ENCODE measurements at regions not wholly inside any gene's neighbourhood (a gene's known extent, or its start where the extent isn't known, plus 50 kb on each side); places are given as distances from the start of the nearest gene placed in this dataset.

DNA sequence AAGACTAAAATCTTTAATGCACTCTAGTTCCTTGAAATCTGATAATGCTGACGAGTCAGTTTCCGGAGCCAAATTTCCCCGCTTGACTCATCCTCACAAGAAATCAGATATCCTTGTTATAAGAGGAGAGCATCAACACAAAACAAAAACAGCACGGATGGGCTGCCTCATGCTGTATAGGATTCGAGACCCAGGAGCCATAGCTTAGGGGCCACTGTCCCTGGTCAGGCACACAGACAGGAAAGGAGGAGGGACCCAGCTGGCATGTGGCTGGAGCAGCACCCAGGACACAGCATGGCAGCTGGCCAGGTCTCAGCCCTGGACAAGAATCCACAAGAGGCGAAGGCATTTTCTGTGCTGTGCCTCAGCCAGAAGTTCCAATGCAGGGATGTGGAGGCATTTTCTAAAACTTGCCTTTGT, 110.2 kb upstream of the SPATA13 start:
- Histone ChIP-seq H3K27ac (ENCODE audit: low read depth in 1 of 2, low read length in 2 of 2) (no peak overlapping the region), H3K4me2 (replicated peaks; ENCODE audit: extremely low read depth, low read length, poor library complexity, severe bottlenecking) (no peak overlapping the region), H2AFZ (ENCODE audit: insufficient read depth, low read depth, low read length, poor library complexity, severe bottlenecking) (no peak overlapping the region), H3K9ac (ENCODE audit: insufficient read depth, low read length, poor library complexity, severe bottlenecking) (no peak overlapping the region), H3K36me3 (replicated peaks in 1 of 2; ENCODE audit: control insufficient read depth in 1 of 2, insufficient read depth in 2 of 2, low read length in 2 of 2) (no peaks in the 10 kb centered on the region), H3K27me3 (ENCODE audit: control insufficient read depth in 2 of 2, insufficient read depth in 2 of 2, low read length in 2 of 2) (no peaks in the 10 kb centered on the region), H4K20me1 (ENCODE audit: insufficient read depth, low read length) (no peaks in the 10 kb centered on the region), H3K4me1 (ENCODE audit: control insufficient read depth in 1 of 2, insufficient read depth in 2 of 2, low read length in 2 of 2) (no peaks in the 10 kb centered on the region), H3K4me3 (replicated peaks in 1 of 3; ENCODE audit: low read depth in 2 of 3, low read length in 3 of 3) (no peak overlapping the region), H3K9me3 (replicated peaks in 1 of 2; ENCODE audit: control insufficient read depth in 1 of 2, insufficient read depth in 1 of 2, low read length in 2 of 2) (peaks cover 4 to 7% of the 10 kb centered on the region in 2 donors), H3K79me2 (ENCODE audit: insufficient read depth, low read length) (no peaks in the 10 kb centered on the region)
- Mint-ChIP-seq H3K27me3 (ENCODE audit: low read depth in 3 of 3) (peaks cover 0 to 1% (median 0%) of the 10 kb centered on the region in 3 donors), H3K4me3 (no peak overlapping the region), H3K36me3 (no peaks in the 10 kb centered on the region), H3K4me1 (peaks cover 3% of the 10 kb centered on the region), H3K9me3 (peaks cover 3 to 18% (median 11%) of the 10 kb centered on the region in 7 donors), H3K27ac (no peak overlapping the region)
- WGBS (ENCODE audit: insufficient coverage), result 100% methylated on average over 3 of the region's 6 CpGs
- TF ChIP-seq, protein P1, sequence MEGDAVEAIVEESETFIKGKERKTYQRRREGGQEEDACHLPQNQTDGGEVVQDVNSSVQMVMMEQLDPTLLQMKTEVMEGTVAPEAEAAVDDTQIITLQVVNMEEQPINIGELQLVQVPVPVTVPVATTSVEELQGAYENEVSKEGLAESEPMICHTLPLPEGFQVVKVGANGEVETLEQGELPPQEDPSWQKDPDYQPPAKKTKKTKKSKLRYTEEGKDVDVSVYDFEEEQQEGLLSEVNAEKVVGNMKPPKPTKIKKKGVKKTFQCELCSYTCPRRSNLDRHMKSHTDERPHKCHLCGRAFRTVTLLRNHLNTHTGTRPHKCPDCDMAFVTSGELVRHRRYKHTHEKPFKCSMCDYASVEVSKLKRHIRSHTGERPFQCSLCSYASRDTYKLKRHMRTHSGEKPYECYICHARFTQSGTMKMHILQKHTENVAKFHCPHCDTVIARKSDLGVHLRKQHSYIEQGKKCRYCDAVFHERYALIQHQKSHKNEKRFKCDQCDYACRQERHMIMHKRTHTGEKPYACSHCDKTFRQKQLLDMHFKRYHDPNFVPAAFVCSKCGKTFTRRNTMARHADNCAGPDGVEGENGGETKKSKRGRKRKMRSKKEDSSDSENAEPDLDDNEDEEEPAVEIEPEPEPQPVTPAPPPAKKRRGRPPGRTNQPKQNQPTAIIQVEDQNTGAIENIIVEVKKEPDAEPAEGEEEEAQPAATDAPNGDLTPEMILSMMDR (IDR thresholded peaks at IDR 0.05), result no peak
- intact Hi-C loops (cut with micrococcal nuclease), result loop anchor here in 1 of 2 donors (10.0 kb wide), 1 partner anchor 164 kb away; no protein-coding TSS in a partner anchor
- DNase-seq, result no peak

DNA sequence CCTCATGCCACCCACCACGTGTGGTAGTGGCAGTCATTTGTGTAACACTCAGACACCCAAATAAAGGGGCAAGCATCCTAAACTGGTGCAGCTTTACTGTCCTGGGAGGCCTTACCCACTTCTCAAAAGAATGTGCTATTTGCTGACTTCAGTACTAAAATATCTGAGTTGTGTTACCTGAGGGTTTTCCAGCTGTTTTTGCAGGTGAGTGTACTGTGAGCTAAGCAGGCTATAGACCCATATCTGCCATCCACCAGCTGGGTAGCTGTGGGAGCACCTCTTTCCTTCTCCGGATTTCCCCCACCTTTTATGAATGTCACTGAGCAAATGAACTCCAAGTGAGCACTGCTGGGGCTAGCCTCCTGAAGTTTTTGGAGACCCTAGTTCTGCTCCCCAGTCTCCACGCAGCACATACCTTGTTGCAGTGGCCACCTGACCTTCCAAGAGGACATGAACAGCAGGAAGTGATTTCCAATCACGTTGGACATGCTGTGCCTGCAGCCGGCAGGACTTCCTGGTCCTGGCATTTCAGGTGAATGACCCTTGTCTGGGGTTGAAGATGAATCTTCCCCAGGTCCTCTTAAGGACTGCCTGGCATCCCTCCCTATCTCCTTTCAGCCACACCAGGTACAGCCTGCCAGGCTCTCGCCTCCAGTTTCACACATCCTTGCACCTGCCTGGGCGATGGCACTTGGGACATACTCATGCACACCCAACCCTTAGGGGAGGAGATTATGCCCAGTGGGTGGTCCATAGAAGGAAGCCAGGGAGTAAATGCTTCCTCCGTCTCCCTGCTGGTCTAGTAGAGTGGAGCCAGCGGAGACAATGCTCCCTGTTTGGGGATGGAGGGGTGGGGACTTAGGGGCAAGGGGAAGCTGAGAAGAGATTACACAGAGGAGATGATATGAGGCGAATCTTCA, 109.5 kb upstream of the SPATA13 start:
- H3K4me1 Mint-ChIP-seq, result peaks cover 3% of the 10 kb centered on the region
- DNase-seq, result no peak
- WGBS (ENCODE audit: insufficient coverage), result 82% methylated on average over 7 of the region's 10 CpGs
- Histone ChIP-seq H2AFZ (ENCODE audit: insufficient read depth, low read depth, low read length, poor library complexity, severe bottlenecking) (no peak overlapping the region), H3K79me2 (ENCODE audit: insufficient read depth, low read length) (no peaks in the 10 kb centered on the region), H3K36me3 (replicated peaks in 1 of 2; ENCODE audit: control insufficient read depth in 1 of 2, insufficient read depth in 2 of 2, low read length in 2 of 2) (no peaks in the 10 kb centered on the region), H3K9ac (ENCODE audit: insufficient read depth, low read length, poor library complexity, severe bottlenecking) (no peak overlapping the region), H4K20me1 (ENCODE audit: insufficient read depth, low read length) (no peaks in the 10 kb centered on the region), H3K4me1 (ENCODE audit: control insufficient read depth in 1 of 2, insufficient read depth in 2 of 2, low read length in 2 of 2) (no peaks in the 10 kb centered on the region), H3K27me3 (ENCODE audit: control insufficient read depth in 2 of 2, insufficient read depth in 2 of 2, low read length in 2 of 2) (no peaks in the 10 kb centered on the region), H3K9me3 (replicated peaks in 1 of 2; ENCODE audit: control insufficient read depth in 1 of 2, insufficient read depth in 1 of 2, low read length in 2 of 2) (peaks cover 4 to 7% of the 10 kb centered on the region in 2 donors), H3K4me2 (replicated peaks; ENCODE audit: extremely low read depth, low read length, poor library complexity, severe bottlenecking) (no peak overlapping the region), H3K4me3 (replicated peaks in 1 of 3; ENCODE audit: low read depth in 2 of 3, low read length in 3 of 3) (no peak overlapping the region), H3K27ac (ENCODE audit: low read depth in 1 of 2, low read length in 2 of 2) (no peak overlapping the region)
- H3K27me3 Mint-ChIP-seq (ENCODE audit: low read depth in 3 of 3), result peaks cover 0 to 1% (median 0%) of the 10 kb centered on the region in 3 donors
- TF ChIP-seq, protein P1 (IDR thresholded peaks at IDR 0.05), result no peak
- no peak overlapping the region for H3K4me3 Mint-ChIP-seq
- intact Hi-C loops (cut with micrococcal nuclease), result loop anchor here in 1 of 2 donors (10.0 kb wide), 1 partner anchor 164 kb away; no protein-coding TSS in a partner anchor
- H3K9me3 Mint-ChIP-seq, result peaks cover 3 to 18% (median 11%) of the 10 kb centered on the region in 7 donors
- no peaks in the 10 kb centered on the region for H3K36me3 Mint-ChIP-seq
- H3K27ac Mint-ChIP-seq, result peak overlapping the region in 1 of 7 donors; percentile 25
